ENCODE measurements at regions not wholly inside any gene's neighbourhood (a gene's known extent, or its start where the extent isn't known, plus 50 kb on each side); places are given as distances from the start of the nearest gene placed in this dataset.

DNA sequence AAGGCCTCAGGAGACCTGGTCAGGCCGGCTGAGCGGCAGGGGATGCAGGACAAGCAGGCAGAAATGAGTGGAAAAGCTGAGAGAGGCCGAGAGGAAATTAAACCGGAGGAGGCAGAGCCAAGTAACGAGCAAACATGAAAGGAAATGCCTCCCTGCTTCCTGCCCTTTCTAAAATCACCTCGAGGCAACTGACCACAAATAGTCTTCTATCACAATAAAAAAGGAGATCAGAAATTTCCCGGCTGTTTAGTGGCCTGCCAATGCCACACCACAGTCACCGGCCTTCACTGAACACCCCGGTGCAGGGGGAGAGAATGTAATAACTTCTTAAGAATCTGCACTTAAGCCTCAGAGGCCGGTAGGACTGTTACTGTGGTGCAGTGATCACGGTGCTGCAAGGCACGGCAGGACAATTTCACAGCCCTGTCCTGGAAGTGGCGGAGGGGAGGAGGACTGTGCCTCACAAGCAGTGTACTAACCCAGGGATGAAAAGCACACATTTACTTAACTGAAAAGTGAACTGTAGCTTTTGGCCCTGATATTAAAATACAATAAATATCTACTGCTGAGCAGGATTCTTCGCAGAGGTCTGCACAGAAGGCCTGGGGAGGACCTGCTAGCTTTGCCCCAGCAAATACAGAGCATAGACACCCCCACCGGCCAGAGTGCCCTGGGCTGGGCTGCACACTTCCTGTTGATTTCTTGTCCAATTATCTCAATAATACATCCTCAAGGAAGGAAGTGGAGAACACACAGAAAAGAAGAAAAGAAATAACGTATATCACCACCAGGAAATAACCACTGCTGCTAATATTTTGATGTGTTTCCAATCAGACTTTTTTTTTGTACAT, 183.5 kb upstream of the NSMCE3 start:
- DNase-seq, result no peak

DNA sequence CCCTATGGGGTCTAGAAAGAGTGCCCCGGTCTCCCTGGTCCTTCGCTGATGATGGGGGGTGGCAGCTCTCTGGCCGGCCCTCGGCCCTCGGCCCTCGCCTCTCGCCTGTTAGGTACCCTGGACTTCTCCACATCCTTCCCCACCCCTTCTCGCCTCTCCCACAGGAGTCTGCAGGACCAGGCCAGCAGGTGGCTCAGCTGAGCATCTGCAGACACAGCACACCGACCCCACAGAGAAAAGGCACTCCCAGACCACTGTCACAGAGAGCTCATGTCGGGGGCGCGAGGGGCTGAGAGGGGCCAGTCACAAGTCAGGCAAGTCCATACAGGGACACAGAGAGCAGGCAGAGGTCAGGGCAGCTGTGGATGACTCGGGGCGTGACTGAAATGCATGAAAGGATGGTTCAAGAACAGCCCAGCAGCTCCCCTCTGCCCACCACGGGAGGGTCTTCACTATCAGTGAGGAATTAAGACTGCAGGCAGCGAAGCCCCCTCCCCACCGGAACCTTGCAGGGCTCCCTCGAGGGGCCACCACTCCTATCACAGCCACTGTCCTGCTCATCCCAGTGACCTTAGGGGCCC, 181.7 kb upstream of the NSMCE3 start:
- no peak for DNase-seq

DNA sequence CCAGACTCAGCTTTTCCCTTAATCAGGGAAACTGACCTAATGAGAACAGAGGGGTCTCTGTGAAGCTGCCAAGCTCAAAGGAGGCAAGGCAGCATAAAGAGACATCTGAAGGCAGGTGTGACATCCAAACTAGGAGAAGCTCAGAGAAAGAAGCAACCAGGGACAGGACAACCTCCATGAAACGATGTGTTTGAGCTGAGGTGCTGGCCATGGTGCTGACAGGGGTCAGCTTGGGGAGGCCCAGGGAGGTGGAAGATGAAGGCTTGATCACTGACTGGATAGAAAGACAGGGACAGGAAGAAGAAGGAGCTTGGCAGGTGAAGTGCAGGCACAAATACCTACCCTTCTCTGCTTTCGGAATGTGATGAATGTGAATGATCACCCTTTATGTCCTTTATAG, 179.5 kb upstream of the NSMCE3 start:
- DNase-seq, result no peak

DNA sequence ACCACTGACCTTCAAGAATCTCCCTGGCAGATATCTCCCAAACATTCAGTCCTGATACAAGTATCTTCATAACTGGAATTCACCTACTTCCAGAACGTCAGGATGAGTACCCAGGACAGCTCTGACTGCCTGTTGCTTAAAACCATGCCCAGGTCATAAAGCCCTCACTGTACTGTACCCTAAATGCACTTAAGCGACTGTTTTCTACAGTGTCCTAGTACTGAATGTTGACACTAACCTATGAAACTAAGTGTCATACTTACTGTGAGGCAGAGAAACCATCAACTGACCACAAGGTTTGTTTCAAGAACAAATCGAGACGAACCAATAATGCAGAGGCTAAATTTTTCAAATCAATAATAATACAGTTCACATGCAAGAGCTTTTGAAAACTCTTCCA, 178.7 kb upstream of the NSMCE3 start:
- DNase-seq, result no peak

DNA sequence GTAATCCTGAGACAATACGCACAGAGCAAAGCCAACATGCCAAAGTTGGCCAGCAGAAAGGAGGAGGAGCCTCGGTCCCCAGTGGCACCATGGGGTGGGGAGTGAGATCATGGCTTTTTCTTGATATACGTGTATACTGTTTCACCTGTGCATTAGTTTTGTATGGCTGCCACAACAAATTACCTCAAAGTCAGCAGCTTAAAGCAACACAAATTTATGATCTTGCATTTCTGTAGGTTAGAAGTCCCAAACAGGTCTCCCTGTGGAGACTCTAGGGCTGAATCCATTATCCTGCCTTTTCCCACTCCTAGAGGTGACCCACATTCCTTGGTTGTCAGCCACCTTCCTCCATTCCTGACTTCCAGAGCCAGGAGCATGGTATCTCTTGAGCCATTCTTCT, 176.9 kb upstream of the NSMCE3 start:
- DNase-seq, result no peak

DNA sequence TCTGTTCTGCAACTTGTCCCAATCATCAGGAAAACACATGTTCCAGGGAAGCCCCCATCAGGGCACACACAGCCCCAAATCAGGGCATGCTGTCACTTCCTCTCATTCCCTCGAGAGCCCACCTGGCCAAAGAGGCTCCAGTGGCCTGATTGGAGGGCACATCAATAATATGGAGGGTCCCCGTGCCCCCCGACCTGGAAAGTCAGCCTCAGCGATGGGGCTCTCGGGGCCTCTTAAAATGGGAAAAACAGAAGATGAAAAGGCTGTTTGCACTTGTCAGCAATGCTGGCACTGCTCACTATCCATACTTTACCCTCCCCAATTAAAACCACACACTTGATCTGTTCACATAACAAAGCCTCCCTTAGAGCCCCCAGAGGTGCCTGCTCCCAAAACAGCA, 172.9 kb upstream of the NSMCE3 start:
- no peak for DNase-seq

DNA sequence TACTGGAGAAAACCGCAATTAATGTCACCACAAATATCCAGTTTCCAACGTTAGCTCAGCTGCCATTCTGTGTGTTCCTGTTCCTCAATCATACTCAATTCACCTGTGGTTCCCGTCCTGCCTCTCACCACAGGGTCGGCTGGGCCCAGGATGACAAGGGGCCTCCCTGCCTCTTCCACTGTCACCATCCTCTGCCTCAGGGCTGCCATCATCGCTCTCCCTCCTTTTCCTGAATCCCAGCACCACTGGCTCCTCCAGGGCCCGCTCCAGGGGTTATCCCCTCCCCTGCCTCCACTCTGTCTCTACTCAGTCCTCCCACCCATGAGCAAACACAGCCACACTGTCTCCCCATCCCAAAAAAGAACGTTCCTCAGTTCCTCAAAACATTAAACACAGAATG, 170.9 kb upstream of the NSMCE3 start:
- no peak for DNase-seq

DNA sequence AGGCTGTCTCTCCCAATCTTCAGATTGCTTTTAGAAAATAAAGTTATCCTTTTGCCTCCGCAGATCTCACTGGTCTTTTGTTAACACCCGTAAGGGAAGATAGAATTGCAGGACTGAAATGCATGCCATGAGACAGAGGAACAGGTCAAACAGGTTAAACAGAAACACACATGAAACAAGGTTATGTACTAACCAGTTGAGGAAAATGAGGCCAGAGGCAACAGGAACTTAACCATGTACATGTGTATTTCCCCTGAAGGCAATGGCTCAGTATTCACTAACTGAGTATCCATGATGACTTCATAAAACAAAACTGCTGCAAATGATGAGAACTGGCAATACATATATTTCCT, 169.1 kb upstream of the NSMCE3 start:
- DNase-seq, result no peak

DNA sequence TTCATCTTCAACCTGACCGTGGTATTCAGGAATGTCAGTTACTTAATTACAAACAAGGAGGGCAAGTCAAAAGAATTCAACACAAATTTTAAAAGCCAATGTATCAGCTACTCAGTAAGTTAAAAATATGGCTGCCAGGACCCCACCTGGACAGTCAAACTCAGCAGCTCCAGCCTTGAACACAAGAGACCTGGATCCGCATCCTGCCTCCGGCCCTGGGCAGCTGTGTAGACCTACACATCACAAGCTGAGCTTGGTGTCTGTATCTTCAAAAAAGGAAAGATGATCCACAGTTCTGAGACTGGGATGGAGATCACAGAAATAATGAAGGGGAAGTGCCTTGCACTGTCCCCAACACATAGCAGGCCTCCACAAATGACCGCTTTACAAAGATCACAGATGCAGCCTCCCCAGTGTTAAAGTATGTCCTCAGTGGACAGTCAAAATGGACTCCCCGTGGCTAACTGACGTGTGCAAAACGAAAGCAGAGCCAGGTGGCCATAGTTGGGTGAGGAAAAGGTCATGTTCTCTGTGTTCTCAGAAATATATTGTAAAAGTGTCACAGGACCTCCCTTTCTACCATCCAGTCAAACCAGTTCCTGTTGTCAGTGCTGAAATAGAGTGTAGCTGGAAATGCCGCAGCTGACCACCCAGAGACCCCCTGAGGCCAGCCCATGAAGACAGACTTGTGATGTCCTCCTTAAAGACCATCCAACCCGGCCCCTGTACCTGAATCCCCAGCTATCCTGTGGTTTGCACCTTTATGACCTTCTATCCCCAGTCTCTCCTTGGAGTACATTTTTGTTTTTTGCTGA, 168.5 kb upstream of the NSMCE3 start:
- DNase-seq, result no peak

DNA sequence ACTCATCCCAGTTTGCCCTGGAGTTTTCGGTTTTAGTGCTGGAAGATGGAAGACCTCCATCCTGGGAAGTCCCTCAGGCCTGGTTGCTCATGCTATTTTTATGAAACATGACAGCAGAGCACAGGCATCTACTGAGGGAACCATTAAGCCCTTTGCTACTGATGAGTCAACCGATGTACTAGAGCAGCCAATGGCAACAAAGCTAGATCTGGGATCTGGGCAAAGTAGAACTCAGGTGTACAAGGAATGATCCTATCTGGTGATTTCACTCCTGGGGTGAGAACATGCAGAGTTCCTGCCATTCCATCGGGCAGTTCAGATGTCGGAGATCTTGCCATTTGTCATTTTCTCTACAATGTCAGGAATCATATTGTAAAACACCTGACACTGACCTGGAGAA, 166.2 kb upstream of the NSMCE3 start:
- DNase-seq, result no peak

DNA sequence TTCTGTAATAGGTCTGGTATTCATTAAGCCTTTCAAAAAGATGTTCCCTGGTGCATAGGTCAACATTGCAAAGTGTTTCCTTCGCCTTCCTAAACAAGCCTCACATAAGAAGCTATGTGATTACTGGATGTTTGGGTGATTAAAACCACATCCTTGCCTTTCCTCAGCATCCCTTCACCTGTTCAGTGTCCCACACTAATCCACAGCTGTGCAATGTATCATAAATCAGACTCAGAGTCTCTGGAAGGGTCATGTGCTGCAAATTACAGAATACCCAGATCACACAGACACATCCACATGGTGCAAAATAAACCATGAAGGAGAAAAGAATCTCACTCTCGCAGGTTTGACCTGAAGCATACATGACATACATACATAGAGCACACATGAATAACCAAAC, 164.7 kb upstream of the NSMCE3 start:
- no peak for DNase-seq

DNA sequence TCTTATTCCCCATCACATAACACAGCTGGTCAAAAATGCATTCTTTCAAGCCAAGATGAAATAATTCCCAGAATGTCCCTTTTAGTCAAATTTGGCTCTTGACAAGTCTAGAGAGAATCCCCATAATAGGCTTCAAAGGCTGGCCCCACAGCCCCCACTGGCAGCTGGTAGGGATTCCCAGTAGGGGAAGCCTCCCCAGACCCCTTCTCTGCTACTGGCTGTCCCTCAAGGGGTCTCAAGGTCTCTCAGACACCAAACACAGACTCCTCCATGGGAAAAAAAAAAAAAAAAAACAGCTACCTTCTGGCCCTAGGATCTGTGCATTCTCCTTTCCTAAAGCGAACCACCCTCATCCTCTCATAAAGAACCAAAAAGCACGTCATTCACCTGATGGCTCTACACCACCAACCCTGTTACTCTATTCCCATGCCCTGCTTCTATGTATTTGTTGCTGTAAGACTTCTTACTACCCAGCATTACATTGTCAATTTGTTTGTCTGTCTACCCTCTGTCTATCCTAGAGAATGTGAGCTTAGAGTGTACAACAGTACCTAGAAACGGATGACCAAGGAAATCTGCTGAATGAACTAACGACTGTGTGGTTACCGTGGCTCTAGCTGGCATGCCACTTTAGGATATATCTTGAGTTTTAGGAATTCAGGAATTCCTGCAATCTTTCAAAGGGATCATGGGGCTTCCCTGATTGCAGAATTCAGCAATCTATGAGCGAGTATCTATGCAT, 164.1 kb upstream of the NSMCE3 start:
- no peak for DNase-seq

DNA sequence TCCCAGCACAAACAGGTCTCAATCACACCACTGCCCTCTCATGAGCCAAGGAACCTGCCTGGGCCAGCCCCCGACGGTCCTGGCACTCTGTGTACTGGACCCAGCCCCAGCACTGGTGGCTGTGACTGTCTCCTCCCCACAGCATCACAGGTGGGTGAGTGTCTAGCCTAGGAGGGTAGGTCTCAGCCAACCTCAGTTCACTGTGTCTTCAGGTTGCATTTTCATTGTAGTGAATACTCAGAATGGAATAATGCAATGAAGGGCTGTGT, 163.4 kb upstream of the NSMCE3 start:
- no peak for DNase-seq

DNA sequence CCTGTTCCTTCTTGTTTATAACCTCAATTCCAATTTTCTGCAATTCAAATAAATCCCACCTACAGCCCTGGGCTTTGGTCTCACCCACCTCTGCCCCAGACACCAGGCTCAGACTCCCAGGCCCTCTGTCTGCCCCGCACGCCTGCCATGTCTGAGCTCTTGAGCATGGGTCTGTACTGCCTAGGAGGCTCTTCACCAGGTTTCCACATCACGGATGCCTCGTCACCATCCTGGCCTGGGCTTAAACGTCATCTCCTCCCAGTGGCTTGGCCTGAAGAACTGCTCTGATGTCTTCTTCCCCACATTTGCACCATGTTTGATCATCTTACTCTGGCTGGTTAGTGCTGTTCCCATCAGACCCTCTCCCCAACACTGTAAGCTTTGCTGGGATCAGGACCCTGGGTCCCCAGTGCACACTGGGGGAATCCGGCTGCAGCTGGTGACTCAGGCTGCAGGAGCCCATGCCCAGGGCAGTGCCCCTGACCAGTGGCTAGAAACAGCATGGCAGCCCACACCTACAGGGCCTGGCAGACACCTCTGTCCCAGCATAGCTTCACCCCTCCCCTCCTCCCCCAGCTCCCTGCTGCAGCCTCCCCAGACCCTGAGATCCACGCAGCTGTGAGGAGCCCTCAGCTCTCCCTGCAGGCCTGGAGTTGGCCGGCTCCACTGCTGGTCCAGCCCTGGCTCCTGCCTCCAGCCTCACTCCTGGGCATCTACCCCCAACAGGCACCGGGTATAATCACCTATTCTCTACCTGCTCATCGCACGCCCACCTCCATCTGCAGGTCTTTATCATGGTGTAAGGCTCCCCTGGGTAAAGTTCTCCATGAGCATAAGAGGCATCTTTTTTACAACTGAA, 162.8 kb upstream of the NSMCE3 start:
- DNase-seq, result no peak

DNA sequence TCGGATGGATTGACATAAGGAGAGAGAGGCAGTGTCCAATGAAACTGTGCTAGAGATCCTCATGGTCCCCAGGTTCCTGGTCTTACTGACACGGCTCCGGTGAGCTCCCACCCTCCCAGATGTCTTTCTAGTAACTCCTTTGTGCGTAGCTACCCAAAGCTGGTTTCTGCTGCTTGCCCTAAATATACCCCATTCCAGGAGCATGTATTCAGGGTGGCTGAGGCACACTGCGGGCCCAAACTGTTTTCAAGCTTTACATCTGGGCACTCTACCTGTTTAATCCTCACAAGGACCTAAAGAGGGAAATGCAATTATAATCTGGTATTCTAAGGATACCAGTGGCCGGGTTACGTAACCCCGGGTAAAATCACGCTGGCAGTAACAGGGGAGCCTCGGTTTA, 161.2 kb upstream of the NSMCE3 start:
- no peak for DNase-seq

DNA sequence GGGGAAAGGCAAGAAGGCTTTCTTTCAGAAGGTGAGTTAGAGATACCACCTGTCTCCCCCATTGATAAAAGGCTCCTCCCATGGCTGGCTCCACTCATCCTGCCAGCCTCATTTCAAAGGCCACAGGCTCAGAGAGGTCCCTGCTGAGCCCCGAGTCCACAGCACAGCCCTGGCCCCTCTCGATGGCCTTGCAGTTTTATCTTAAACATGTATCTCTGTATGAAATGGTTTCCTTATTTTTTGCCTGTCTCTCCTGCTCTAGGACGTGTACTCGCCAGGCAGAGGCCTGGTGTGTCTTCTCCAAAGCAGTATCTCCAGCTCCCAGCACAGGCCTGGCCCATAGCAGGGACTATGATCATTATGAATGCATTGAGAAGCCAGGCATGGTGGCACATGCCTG, 160.5 kb upstream of the NSMCE3 start:
- no peak for DNase-seq

DNA sequence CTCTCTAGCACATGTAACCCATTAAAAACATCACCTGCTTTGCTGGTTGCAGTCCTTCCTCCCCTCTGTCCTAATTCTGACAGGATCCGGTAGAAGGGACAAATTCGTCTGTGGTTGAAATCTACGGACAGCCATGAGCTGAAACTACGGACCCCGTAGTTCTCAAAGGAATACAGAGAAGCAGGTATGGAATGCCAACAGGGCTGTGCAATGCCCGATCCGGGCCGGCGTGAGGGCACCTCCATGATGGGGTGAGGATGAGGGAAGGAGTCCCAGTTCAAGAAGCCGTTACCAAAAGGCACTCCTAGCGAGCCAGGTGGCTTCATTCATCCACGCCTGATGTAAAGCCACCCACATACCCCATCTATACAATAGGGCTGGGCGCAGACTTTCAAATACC, 160.0 kb upstream of the NSMCE3 start:
- DNase-seq, result no peak

DNA sequence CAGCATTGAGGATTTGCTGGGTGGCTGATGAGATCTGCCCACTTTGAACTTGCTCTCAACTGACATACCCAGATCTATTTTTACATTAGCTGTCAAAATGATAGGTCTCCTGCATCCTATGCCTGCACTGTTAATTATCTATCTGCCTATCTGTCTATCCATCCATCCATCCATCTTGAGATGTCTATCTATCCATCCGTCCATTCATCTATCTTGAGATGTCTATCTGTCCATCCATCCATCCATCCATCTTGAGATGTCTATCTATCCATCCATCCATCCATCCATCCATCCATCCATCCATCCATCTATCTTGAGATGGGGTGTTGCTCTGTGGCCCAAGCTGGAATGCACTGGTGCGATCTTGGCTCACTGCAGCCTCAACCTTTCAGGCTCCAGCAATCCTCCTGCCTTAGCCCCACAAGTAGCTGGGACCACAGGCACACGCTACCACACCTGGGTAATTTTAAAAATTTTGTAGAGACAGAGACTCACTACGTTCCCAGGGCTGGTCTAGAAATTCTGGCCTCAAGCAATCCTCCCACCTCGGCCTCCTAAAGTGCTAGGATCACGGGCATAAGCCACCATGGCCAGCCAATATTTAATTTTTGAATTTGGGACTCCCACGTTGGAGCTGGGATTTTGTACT, 159.4 kb upstream of the NSMCE3 start:
- DNase-seq, result no peak

DNA sequence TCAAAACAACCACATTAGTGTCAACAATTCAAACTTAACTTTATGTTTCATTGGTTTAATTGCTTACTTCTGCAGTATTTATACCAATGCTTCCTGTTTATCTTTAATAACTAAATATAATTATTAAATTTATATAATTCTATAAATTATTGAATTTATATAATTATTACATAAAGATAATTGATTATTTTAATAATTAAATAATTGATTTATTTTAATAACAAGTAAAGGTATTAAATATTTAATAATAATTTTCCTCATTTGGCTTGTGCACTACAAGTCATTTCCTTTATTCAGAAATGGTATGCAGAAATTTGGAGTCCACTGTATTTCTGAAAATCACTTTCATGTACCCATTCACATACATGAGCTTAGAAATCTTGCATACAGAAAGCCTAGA, 156.2 kb upstream of the NSMCE3 start:
- DNase-seq, result no peak

DNA sequence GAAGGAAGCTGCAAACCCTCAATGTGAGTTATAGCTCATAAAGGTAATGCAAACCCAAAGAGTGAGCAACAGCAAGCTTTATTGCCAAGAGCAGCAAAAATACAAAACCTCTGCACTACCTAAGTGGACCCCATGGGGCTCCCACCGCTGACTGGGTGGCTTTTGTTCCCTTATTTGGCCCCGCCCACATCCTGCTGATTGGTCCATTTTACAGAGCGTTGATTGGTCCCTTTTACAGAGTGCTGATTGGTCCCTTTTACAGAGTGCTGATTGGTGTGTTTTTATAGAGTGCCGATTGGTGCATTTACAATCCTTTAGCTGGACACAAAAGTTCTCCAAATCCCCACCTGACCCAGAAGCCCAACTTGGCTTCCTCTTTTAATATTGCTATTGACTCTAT, 154.5 kb upstream of the NSMCE3 start:
- DNase-seq, result no peak

DNA sequence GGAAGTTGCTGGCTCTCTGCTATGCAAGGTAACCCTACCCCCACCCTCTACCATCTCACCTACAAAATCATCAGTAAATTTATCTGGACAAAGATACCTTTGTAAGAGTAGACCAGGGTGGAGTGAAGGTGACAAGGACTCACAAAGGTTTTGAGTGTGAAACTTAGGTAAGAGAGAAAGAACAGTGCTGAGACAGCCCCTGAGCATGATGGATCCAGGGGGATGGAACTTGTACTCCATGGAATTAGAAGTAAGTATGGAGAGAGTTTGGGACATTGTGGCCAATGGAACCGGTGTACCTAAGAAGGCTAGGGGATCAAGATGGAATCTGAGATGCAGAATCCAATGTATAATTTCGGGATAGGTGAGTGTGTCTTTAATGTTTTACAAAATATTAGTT, 153.0 kb upstream of the NSMCE3 start:
- no peak for DNase-seq

DNA sequence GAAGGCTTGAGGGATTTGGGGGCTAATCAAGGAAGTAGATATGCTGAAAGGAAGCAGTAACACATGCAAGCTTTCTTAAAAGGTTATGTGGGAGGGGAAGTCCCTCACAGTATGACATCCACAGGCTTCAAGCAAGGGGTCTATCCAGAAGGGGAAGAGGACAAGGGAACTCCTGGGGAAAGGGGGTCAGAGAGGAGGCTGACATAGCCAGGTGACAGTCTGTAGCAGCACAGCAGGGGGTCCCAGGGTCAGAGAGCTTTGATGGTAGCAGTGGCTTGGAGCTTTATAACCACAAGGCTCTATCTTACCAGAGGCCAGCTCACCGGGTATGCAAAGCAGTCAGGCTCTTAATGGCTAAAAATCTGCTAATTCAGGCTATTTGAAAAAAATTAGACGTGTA, 150.6 kb upstream of the NSMCE3 start:
- no peak for DNase-seq

All from activated CD4-positive, alpha-beta T cell treated with anti-CD3 and anti-CD28 coated beads, Interleukin-2, amount 50 U/mL, for 48 hours (primary cell).